ENCODE measurements at regions not wholly inside any gene's neighbourhood (a gene's known extent, or its start where the extent isn't known, plus 50 kb on each side); places are given as distances from the start of the nearest gene placed in this dataset.

- ChIA-PET CTCF (no interaction called here), POLR2A (no interaction called here)
- Mint-ChIP-seq H3K9me3 (peaks cover 23% of the 10 kb centered on the region), H3K27ac (no peak overlapping the region), H3K4me1 (peaks cover 6% of the 10 kb centered on the region; the same call in 1 of the 2 replicates), H3K27me3 (ENCODE audit: low read depth) (no peaks in the 10 kb centered on the region), H3K36me3 (peaks cover 7% of the 10 kb centered on the region), H3K4me3 (no peak overlapping the region)
- TF ChIP-seq NR3C1 (CRISPR knock-in tag; conservative IDR thresholded peaks at IDR 0.05; ENCODE audit: low read depth): no peak
- TF ChIP-seq ZNF281 (CRISPR knock-in tag; IDR thresholded peaks at IDR 0.05): no peak
- no peak for TF ChIP-seq CBFB (CRISPR knock-in tag; IDR thresholded peaks at IDR 0.05; ENCODE audit: low read depth)
- TF ChIP-seq ZNF416 (CRISPR knock-in tag; IDR thresholded peaks at IDR 0.05): no peak
- no peak for TF ChIP-seq PRRX2 (CRISPR knock-in tag; IDR thresholded peaks at IDR 0.05)
- TF ChIP-seq IRF1 (CRISPR knock-in tag; IDR thresholded peaks at IDR 0.05): no peak
- no peak for DNase-seq (ENCODE audit: low spot score)
- peak; percentile 36 for ATAC-seq
Measured at GRCh38 chr6:81214414-81215091, 537.9 kb downstream of the TENT5A start.

- no peak overlapping the region for H3K27ac Mint-ChIP-seq
- TF ChIP-seq GRHL2 (CRISPR knock-in tag; IDR thresholded peaks at IDR 0.05; ENCODE audit: insufficient replicate concordance, severe bottlenecking) (no peak), ETV6 (CRISPR knock-in tag; IDR thresholded peaks at IDR 0.05) (no peak), HMGA2 (CRISPR knock-in tag; IDR thresholded peaks at IDR 0.05) (no peak), ZNF396 (CRISPR knock-in tag; IDR thresholded peaks at IDR 0.05; ENCODE audit: borderline replicate concordance) (no peak), MXD4 (CRISPR knock-in tag; IDR thresholded peaks at IDR 0.05; ENCODE audit: borderline replicate concordance) (no peak), TEAD4 (CRISPR knock-in tag; IDR thresholded peaks at IDR 0.05) (no peak), TCF7 (CRISPR knock-in tag; IDR thresholded peaks at IDR 0.05; ENCODE audit: low read depth) (no peak)
- H3K36me3 Mint-ChIP-seq: peaks cover 15% of the 10 kb centered on the region; the same call in 1 of the 2 replicates
- H3K4me1 Mint-ChIP-seq: peaks cover 5% of the 10 kb centered on the region
- DNase-seq (ENCODE audit: low spot score): no peak
- POLR2A ChIA-PET: no interaction called here
- CTCF ChIA-PET: no interaction called here
- H3K27me3 Mint-ChIP-seq (ENCODE audit: low read depth): no peaks in the 10 kb centered on the region; the same call in 1 of the 2 replicates
- H3K4me3 Mint-ChIP-seq: no peak overlapping the region
- no peak for ATAC-seq
- H3K9me3 Mint-ChIP-seq: peaks cover 32% of the 10 kb centered on the region
Measured at GRCh38 chr6:81204731-81205130, 547.8 kb downstream of the TENT5A start.

- no peak for DNase-seq (ENCODE audit: low spot score)
- Mint-ChIP-seq H3K4me1 (no peaks in the 10 kb centered on the region), H3K4me3 (no peak overlapping the region), H3K27ac (no peak overlapping the region), H3K9me3 (no peaks in the 10 kb centered on the region), H3K36me3 (no peaks in the 10 kb centered on the region), H3K27me3 (ENCODE audit: low read depth) (peaks cover 8% of the 10 kb centered on the region)
- ATAC-seq: no peak
- TF ChIP-seq EMX1 (CRISPR knock-in tag; IDR thresholded peaks at IDR 0.05) (no peak), NR2C2 (CRISPR knock-in tag; IDR thresholded peaks at IDR 0.05) (no peak), ZNF232 (CRISPR knock-in tag; IDR thresholded peaks at IDR 0.05) (no peak), ETV6 (CRISPR knock-in tag; IDR thresholded peaks at IDR 0.05) (no peak), ATF3 (CRISPR knock-in tag; conservative IDR thresholded peaks at IDR 0.05) (no peak), ZNF281 (CRISPR knock-in tag; IDR thresholded peaks at IDR 0.05) (no peak), HMGXB4 (CRISPR knock-in tag; IDR thresholded peaks at IDR 0.05) (no peak), SOX15 (CRISPR knock-in tag; IDR thresholded peaks at IDR 0.05) (no peak), PRDM15 (CRISPR knock-in tag; IDR thresholded peaks at IDR 0.05) (no peak), TEAD4 (CRISPR knock-in tag; IDR thresholded peaks at IDR 0.05) (no peak)
- ChIA-PET POLR2A (no interaction called here), CTCF (no interaction called here)
Measured at GRCh38 chr6:81194374-81194773, 558.1 kb downstream of the TENT5A start.

Data from WTC11 (cell line).